HG03575 (cell line): ENCODE measurements at regions not wholly inside any gene's neighbourhood (a gene's known extent, or its start where the extent isn't known, plus 50 kb on each side); places are given as distances from the start of the nearest gene placed in this dataset.

ENCODE experiments used
- ATAC-seq: cut with Tn5 transposase; IDR thresholded peaks from one replicate; pipeline ENCODE4 v1.9.1; 2021; ENCODE audit not compliant: unreplicated experiment, insufficient number of reproducible peaks, low FRiP score; ENCODE audit errors: extremely low read depth

DNA sequence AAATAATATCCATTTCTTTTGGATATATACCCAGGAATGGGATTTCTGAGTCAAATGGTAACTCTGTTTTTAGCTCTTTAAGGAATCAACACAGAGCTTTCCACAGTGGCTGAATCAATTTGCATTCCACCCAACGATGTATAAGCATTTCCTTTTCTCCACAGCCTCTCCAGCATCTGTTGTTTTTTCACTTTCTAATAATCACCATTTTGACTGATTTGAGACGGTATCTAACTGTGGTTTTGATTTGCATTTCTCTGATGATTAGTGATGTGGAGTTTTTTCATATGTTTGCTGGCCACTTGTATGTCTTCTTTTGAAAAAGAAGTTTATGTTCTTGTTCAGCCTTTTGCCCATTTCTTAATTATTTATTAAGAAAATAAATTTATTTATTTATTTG is 352.2 kb upstream of the OBI1 start:
- ATAC-seq: no peak

GRCh38 chr13:79003989-79004898 is 345.3 kb upstream of the OBI1 start:
- no peak for ATAC-seq

GRCh38 chr13:78999494-78999893 is 340.5 kb upstream of the OBI1 start:
- no peak for ATAC-seq

DNA sequence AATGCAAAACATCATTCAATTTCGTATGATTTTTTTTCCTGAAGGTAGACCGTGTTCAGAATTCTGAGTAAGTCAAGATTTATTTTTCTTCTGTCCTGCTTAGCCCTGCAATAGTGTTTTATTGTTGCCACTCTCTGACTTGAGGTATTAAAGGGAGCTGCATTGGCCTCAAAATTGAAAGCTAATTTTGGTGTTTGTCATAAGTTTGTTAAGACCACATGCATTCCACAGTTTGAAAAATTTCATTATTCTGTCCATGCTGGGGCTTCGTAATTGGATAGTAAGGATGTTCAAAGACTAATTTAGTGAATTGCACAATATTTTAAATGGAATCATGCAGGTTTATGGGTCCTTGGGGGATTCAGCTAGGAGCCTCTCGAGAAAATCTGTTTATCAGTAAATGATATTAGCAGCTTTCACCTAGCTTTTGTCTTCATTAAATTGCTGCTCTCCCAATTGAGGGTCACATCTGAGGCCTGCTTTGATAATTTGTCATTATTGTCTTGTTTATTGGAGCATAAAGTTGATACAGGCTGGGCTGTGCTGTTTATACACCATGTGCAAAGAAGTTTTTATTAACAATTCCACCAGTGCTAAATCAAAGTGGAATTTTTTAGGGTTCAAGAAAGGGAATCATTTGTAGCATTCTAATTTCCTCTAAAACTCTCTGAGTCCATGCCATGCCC is 339.8 kb upstream of the OBI1 start:
- ATAC-seq: no peak

- no peak for ATAC-seq
Measured at GRCh38 chr13:78997902-78998629, 339.1 kb upstream of the OBI1 start.

GRCh38 chr13:78993792-78994191 is 334.8 kb upstream of the OBI1 start:
- no peak for ATAC-seq

- ATAC-seq: no peak
Measured at GRCh38 chr13:78981913-78982312, 323.0 kb upstream of the OBI1 start.

- no peak for ATAC-seq
Measured at GRCh38 chr13:78979349-78979748, 320.4 kb upstream of the OBI1 start.

- ATAC-seq: peak; percentile 71
Measured at GRCh38 chr13:78978381-78978998, 319.5 kb upstream of the OBI1 start.

- ATAC-seq: no peak
Measured at GRCh38 chr13:78977311-78977710, 318.4 kb upstream of the OBI1 start.

GRCh38 chr13:78976696-78977095 is 317.7 kb upstream of the OBI1 start:
- ATAC-seq: no peak

GRCh38 chr13:78972561-78972960 is 313.6 kb upstream of the OBI1 start:
- ATAC-seq: no peak

DNA sequence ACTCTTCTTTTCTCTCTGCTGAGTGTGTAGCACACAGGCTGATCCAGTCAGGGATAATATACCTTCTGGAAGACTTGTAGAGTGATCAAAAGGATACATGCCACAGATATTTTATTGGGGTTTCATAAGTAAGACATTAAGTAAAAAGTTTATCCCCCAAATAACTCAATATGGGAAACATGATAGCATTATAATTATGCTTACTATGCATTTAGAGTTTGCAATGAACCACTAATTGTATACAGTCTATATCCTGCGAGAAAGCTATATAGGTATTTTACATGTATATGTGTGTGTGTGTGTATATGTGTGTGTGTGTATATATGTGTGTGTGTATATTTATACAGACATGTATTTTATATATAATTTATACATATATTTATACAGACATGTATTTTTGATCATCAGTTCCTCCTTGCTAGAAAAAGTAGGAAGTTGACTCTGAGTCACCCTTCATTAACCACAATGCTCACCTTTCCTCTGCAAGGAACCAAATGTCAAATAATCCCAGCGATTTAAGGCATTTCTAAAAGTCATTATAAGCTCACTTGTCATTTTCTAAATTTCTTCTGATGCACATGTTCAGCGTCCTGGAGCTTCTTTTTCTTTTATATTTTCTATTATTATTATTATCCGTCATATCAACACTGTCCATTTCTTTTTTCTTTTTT is 312.5 kb upstream of the OBI1 start:
- ATAC-seq: no peak

GRCh38 chr13:78960881-78961280 is 301.9 kb upstream of the OBI1 start:
- no peak for ATAC-seq

DNA sequence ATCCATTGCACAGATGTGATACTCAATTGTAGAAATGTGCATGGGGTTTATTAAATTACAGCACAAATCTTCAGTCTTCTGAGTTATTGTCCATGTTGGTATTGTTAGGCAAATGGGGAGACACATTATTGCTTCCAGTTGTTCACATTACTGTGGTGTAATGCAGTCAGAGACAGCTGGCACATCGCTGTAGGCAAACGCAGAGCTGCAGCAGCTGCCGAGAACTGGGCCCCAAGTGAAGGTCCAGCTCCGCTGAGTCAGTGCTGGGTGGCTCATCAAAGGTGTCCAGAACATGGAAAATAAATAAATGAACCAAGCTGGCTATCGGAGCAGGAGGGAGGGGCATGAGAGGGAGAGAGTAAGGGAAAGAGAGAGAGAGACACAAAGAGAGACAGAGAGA is 299.1 kb upstream of the OBI1 start:
- ATAC-seq: no peak

- no peak for ATAC-seq
Measured at GRCh38 chr13:78940455-78941130, 281.6 kb upstream of the OBI1 start.

DNA sequence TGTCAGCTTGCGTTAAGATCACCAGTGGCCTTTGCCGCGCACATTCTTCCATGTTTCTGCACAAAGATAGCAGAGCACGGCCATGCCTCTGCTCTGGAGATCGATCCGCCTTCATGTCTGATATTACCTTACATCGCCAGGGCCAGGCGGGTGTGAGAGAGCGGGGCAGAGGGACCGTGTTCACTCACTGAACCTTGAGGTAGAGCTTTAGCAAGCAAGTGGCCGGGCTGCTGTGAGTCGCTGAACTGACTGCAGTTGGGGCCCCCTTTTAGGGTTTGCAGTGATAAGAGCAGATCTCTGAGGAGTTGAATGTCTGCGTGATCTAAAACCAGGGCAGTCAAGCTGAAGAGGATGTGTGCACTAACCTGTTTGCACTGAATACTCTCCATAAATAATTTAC is 275.4 kb upstream of the OBI1 start:
- no peak for ATAC-seq

- no peak for ATAC-seq
Measured at GRCh38 chr13:78915015-78915414, 256.1 kb upstream of the OBI1 start.
